Esophagus muscularis mucosa (tissue), 3 donors: ENCODE measurements at regions not wholly inside any gene's neighbourhood (a gene's known extent, or its start where the extent isn't known, plus 50 kb on each side); places are given as distances from the start of the nearest gene placed in this dataset.

Experiments used
- POLR2A ChIP-seq: fragments of 450-650 bp; IDR thresholded peaks from one replicate; pipeline ENCODE4 v1.6.1; 2017; ENCODE audit warnings: antibody characterized with exemption, moderate library complexity, mild to moderate bottlenecking, low read depth
- POLR2AphosphoS5 ChIP-seq, 2 donors: sonication (generic); formaldehyde crosslinking; IDR thresholded peaks; one replicate each; pipeline ENCODE4 v1.6.1; 2017; ENCODE audit warnings: antibody characterized with exemption in 2 of 2
- TF ChIP-seq, protein P1 (sequence below), 3 experiments: fragments of 200-600 bp in 2 of 3; fragments of 450-650 bp in 1 of 3; sonication (generic) in 2 of 3; IDR thresholded peaks; one replicate each; pipeline ENCODE4 v1.5.1; 2017 to 2019; ENCODE audit warnings: antibody characterized with exemption in 3 of 3, mild to moderate bottlenecking in 2 of 3, moderate library complexity in 1 of 3

DNA sequence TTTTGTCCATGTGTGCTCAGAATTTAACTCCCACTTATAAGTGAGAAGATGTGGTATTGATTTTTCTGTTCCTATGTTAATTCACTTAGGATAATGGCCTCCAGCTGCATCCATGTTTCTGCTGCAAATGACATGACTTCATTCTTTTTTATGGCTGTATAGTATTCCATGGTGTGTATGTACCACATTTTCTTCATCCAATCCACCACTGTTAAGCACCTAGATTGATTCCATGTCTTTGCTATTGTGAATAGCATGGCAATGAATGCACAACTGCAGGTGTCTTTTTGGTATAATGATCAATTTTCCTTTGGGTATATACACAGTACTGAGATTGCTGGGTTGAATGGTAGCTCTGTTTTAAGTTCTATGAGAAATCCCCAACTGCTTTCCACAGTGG, 657.7 kb downstream of the ETNK1 start:
- no peak for TF ChIP-seq POLR2AphosphoS5 (IDR thresholded peaks at IDR 0.05)
- TF ChIP-seq, protein P1, sequence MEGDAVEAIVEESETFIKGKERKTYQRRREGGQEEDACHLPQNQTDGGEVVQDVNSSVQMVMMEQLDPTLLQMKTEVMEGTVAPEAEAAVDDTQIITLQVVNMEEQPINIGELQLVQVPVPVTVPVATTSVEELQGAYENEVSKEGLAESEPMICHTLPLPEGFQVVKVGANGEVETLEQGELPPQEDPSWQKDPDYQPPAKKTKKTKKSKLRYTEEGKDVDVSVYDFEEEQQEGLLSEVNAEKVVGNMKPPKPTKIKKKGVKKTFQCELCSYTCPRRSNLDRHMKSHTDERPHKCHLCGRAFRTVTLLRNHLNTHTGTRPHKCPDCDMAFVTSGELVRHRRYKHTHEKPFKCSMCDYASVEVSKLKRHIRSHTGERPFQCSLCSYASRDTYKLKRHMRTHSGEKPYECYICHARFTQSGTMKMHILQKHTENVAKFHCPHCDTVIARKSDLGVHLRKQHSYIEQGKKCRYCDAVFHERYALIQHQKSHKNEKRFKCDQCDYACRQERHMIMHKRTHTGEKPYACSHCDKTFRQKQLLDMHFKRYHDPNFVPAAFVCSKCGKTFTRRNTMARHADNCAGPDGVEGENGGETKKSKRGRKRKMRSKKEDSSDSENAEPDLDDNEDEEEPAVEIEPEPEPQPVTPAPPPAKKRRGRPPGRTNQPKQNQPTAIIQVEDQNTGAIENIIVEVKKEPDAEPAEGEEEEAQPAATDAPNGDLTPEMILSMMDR (IDR thresholded peaks at IDR 0.05) = no peak
- no peak for TF ChIP-seq POLR2A
